ENCODE measurements at regions not wholly inside any gene's neighbourhood (a gene's known extent, or its start where the extent isn't known, plus 50 kb on each side); places are given as distances from the start of the nearest gene placed in this dataset.

DNA sequence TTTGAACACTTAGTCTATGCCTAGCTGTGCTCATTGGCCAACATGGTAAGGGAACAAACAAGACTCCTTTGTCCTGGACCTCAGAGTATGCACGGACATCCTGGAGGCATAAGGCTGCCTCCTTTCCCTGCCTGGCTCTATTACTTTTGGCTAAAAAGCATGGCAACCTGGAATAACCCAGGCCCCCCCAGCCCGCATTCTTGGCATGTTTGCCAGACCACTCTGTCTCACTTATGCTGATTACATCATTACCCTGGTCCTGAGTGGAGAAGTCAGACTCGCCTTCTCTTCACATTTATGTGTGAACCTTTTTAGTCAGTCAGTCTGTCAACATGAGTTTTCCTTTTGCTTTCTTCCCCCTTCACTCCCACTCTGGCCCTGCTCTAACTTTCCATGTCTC is 58.0 kb upstream of the ELK3 start:
- ChIA-PET CTCF (no interaction called here), POLR2A (no interaction called here)
- Mint-ChIP-seq H3K4me3 (no peak overlapping the region), H3K4me1 (peaks cover 11 to 16% (median 15%) of the 10 kb centered on the region in 3 donors), H3K36me3 (no peaks in the 10 kb centered on the region), H3K9me3 (no peaks in the 10 kb centered on the region), H3K27me3 (peaks cover 0 to 3% of the 10 kb centered on the region in 2 donors), H3K27ac (no peak overlapping the region)
- peaks cover 0 to 14% of the 10 kb centered on the region in 2 experiments for H3K27me3 ChIP-seq (replicated peaks in 1 of 2; ENCODE audit: control insufficient read depth in 2 of 2, extremely low read depth in 1 of 2, insufficient read depth in 2 of 2, low read length in 1 of 2)
- no peak overlapping the region for H3K27ac ChIP-seq (ENCODE audit: low read length)
- H3K4me3 ChIP-seq (ENCODE audit: control insufficient read depth in 1 of 2, extremely low read depth in 1 of 2, low read length in 1 of 2), result no peak overlapping the region
- 100% methylated on average over 2 of the region's 3 CpGs for WGBS (ENCODE audit: insufficient coverage)
- ATAC-seq (replicated peaks in 1 of 4), result no peak
- H3K9me3 ChIP-seq, result no peaks in the 10 kb centered on the region
- no peak for DNase-seq
- H3K36me3 ChIP-seq (ENCODE audit: control insufficient read depth in 2 of 2, extremely low read depth in 1 of 2, insufficient read depth in 1 of 2, low read length in 1 of 2), result no peaks in the 10 kb centered on the region
- peaks cover 3 to 12% of the 10 kb centered on the region in 2 experiments for H3K4me1 ChIP-seq (ENCODE audit: control insufficient read depth in 1 of 2, extremely low read depth in 1 of 2, insufficient read depth in 2 of 2, low read length in 2 of 2)

DNA sequence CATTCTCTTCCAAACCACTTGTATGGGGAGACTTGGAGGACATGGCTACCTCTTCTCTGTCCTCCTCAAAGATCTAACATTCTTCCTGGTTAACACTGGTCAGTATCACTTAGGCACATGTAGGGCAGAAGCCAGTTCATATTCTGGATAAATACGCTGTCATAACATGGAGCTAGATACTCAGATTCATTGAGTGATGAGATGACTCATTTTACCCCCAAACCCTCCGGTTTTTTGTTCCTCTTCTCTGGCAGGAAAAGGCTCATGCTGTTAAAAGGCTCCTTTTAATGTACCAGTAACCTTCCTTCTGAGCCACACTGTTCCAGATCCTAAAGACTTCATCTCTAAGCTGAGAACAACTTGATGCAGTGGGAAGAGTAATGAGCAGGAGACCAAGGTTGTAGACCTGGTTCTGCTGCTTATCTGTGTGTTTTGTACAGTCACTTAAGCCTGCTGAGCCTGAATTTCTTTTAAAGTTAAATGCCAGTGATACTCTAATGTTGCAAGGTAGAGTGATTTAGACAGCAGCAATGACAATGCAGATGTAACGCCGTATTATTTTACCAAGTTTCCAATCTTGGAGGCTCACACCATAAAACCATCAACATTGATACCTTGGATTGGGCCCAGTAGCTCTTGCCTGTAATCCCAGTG is 57.3 kb upstream of the ELK3 start:
- ChIA-PET CTCF (interaction anchor here in 1 of 2 donors (1.0 kb wide), 1 partner anchor 78 kb away, joined by 7 read pairs; no protein-coding TSS in a partner anchor), POLR2A (interaction anchor here in 1 of 2 donors (0.5 kb wide), 1 partner anchor 79 kb away, joined by 5 read pairs; no protein-coding TSS in a partner anchor)
- Mint-ChIP-seq H3K4me1 (peaks cover 6 to 15% (median 14%) of the 10 kb centered on the region in 3 donors), H3K27ac (no peak overlapping the region), H3K4me3 (no peak overlapping the region), H3K27me3 (no peaks in the 10 kb centered on the region), H3K36me3 (no peaks in the 10 kb centered on the region), H3K9me3 (no peaks in the 10 kb centered on the region)
- Histone ChIP-seq H3K36me3 (ENCODE audit: control insufficient read depth in 2 of 2, extremely low read depth in 1 of 2, insufficient read depth in 1 of 2, low read length in 1 of 2) (no peaks in the 10 kb centered on the region), H3K9me3 (no peaks in the 10 kb centered on the region), H3K27ac (ENCODE audit: low read length) (no peak overlapping the region), H3K4me3 (ENCODE audit: control insufficient read depth in 1 of 2, extremely low read depth in 1 of 2, low read length in 1 of 2) (no peak overlapping the region), H3K27me3 (replicated peaks in 1 of 2; ENCODE audit: control insufficient read depth in 2 of 2, extremely low read depth in 1 of 2, insufficient read depth in 2 of 2, low read length in 1 of 2) (peaks cover 0 to 14% of the 10 kb centered on the region in 2 experiments), H3K4me1 (ENCODE audit: control insufficient read depth in 1 of 2, extremely low read depth in 1 of 2, insufficient read depth in 2 of 2, low read length in 2 of 2) (peaks cover 3 to 12% of the 10 kb centered on the region in 2 experiments)
- DNase-seq, result no peak
- ATAC-seq (replicated peaks in 1 of 4), result no peak
- WGBS (ENCODE audit: insufficient coverage), result no CpG with 5 or more reads among the region's 4 CpGs

DNA sequence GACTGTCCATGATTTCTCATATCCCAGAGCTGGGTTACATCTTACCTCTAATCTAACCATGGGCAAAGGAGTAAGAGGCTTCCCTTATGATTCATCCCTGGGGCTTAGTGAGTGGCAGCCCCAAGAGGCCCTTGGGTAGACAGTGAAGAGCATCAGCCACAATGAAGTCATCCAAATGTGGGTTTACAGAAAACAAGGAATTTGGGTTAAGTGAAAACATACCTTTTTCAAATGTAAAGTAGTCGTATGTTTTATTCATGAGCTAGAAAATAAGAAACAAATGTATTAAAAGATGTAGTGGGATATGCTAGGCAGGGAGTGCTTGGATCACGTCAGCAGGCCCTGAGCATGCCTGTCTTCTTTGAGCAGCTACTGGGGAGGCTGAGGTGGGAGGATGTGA is 54.0 kb upstream of the ELK3 start:
- Mint-ChIP-seq H3K4me3 (no peak overlapping the region), H3K27ac (no peak overlapping the region), H3K9me3 (no peaks in the 10 kb centered on the region), H3K27me3 (no peaks in the 10 kb centered on the region), H3K36me3 (no peaks in the 10 kb centered on the region), H3K4me1 (peaks cover 29 to 32% (median 29%) of the 10 kb centered on the region in 3 donors)
- Histone ChIP-seq H3K4me1 (ENCODE audit: control insufficient read depth in 1 of 2, extremely low read depth in 1 of 2, insufficient read depth in 2 of 2, low read length in 2 of 2) (peaks cover 9 to 19% of the 10 kb centered on the region in 2 experiments), H3K36me3 (ENCODE audit: control insufficient read depth in 2 of 2, extremely low read depth in 1 of 2, insufficient read depth in 1 of 2, low read length in 1 of 2) (no peaks in the 10 kb centered on the region), H3K27ac (ENCODE audit: low read length) (no peak overlapping the region), H3K27me3 (replicated peaks in 1 of 2; ENCODE audit: control insufficient read depth in 2 of 2, extremely low read depth in 1 of 2, insufficient read depth in 2 of 2, low read length in 1 of 2) (no peaks in the 10 kb centered on the region), H3K9me3 (no peaks in the 10 kb centered on the region), H3K4me3 (ENCODE audit: control insufficient read depth in 1 of 2, extremely low read depth in 1 of 2, low read length in 1 of 2) (no peak overlapping the region)
- ChIA-PET POLR2A (no interaction called here), CTCF (interaction anchor here in 1 of 2 donors (0.5 to 1.2 kb wide), 4 partner anchors 8 to 1120 kb away, joined by 3 to 5 read pairs (median 4); no protein-coding TSS in a partner anchor)
- ATAC-seq (replicated peaks in 1 of 4), result no peak
- DNase-seq, result no peak
- 97% methylated on average over 2 of the region's 2 CpGs for WGBS (ENCODE audit: insufficient coverage)

DNA sequence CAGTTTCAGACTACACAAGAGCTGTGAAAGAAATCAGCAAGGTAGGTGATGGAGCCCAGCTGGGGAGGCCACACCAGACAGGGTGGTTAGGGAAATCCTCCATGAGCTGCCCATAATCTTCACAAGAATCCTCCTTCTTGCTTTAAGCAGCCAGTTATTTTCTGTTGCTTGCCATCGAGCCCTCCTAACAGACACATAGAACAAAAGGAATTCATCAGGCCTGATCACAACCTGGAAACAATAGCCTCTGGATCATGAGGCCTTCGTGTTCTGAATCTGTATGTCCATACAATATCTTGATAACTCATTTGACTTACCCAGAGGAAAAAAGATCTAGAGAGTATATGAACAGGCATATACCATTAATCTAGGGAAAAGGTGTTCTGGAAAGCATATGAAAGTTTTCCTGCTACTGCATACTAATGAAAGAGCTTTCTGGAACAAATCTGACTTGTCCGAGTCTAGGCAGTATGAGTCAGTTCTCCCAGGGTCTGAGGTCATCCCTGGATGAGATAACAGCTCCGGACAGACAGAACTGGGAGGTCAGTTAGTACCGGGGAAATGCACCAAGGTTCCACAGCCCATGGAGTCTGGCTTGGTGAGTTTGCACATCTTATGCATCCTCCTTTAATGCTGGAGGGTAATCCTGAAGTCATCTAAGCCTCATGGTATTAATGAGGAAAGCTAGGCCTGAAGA is 52.8 kb upstream of the ELK3 start:
- H3K4me3 Mint-ChIP-seq, result no peak overlapping the region
- H3K36me3 ChIP-seq (ENCODE audit: control insufficient read depth in 2 of 2, extremely low read depth in 1 of 2, insufficient read depth in 1 of 2, low read length in 1 of 2), result no peaks in the 10 kb centered on the region
- no peaks in the 10 kb centered on the region for H3K9me3 ChIP-seq
- no peak overlapping the region for H3K27ac ChIP-seq (ENCODE audit: low read length)
- DNase-seq (no peak), ATAC-seq (replicated peaks in 1 of 4) (no peak)
- ChIA-PET POLR2A (no interaction called here), CTCF (interaction anchor here in 1 of 2 donors (0.6 kb wide), 1 partner anchor 1577 kb away, joined by 5 read pairs; no protein-coding TSS in a partner anchor)
- H3K36me3 Mint-ChIP-seq, result no peaks in the 10 kb centered on the region
- peaks cover 28 to 32% (median 29%) of the 10 kb centered on the region in 3 donors for H3K4me1 Mint-ChIP-seq
- WGBS (ENCODE audit: insufficient coverage), result 92% methylated on average over 1 of the region's 5 CpGs
- H3K27me3 ChIP-seq (replicated peaks in 1 of 2; ENCODE audit: control insufficient read depth in 2 of 2, extremely low read depth in 1 of 2, insufficient read depth in 2 of 2, low read length in 1 of 2), result no peaks in the 10 kb centered on the region
- no peaks in the 10 kb centered on the region for H3K9me3 Mint-ChIP-seq
- no peaks in the 10 kb centered on the region for H3K27me3 Mint-ChIP-seq
- H3K4me3 ChIP-seq (ENCODE audit: control insufficient read depth in 1 of 2, extremely low read depth in 1 of 2, low read length in 1 of 2), result no peak overlapping the region
- peaks cover 9 to 19% of the 10 kb centered on the region in 2 experiments for H3K4me1 ChIP-seq (ENCODE audit: control insufficient read depth in 1 of 2, extremely low read depth in 1 of 2, insufficient read depth in 2 of 2, low read length in 2 of 2)
- no peak overlapping the region for H3K27ac Mint-ChIP-seq

DNA sequence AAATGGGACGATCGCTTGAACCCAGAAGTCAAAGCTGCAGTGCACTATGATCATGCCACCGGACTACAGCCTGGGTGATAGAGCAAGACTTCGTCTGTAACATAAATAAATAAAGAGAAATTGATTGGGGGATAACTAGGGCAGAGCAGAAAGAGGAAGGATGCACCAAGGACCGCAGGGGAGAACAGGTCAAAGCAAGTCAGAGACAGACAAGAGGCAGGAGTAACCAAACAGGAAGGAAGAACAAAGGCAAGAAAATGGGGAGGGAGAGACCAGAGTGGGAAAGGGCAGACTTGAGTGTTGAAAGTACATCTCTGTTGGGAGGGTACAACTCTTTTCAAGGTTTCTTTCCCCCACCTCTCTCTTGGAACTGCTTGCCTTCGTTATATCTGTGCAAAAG is 50.8 kb upstream of the ELK3 start:
- ChIA-PET CTCF (no interaction called here), POLR2A (no interaction called here)
- Histone ChIP-seq H3K27me3 (replicated peaks in 1 of 2; ENCODE audit: control insufficient read depth in 2 of 2, extremely low read depth in 1 of 2, insufficient read depth in 2 of 2, low read length in 1 of 2) (no peaks in the 10 kb centered on the region), H3K27ac (ENCODE audit: low read length) (peak overlapping the region; percentile 5), H3K4me1 (ENCODE audit: control insufficient read depth in 1 of 2, extremely low read depth in 1 of 2, insufficient read depth in 2 of 2, low read length in 2 of 2) (peaks cover 9 to 19% of the 10 kb centered on the region in 2 experiments), H3K4me3 (ENCODE audit: control insufficient read depth in 1 of 2, extremely low read depth in 1 of 2, low read length in 1 of 2) (no peak overlapping the region), H3K36me3 (ENCODE audit: control insufficient read depth in 2 of 2, extremely low read depth in 1 of 2, insufficient read depth in 1 of 2, low read length in 1 of 2) (no peaks in the 10 kb centered on the region), H3K9me3 (no peaks in the 10 kb centered on the region)
- H3K4me1 Mint-ChIP-seq, result peaks cover 22 to 32% (median 29%) of the 10 kb centered on the region in 3 donors
- peak overlapping the region; percentile 25 to 50 for H3K27ac Mint-ChIP-seq
- WGBS (ENCODE audit: insufficient coverage), result 29% methylated on average over 1 of the region's 6 CpGs
- H3K36me3 Mint-ChIP-seq, result no peaks in the 10 kb centered on the region
- H3K9me3 Mint-ChIP-seq, result no peaks in the 10 kb centered on the region
- DNase-seq (peak in 4 of 35 experiments; percentile 3 to 26 (median 13)), ATAC-seq (replicated peaks in 1 of 4) (peak; percentile 50 to 79 (median 62))
- no peaks in the 10 kb centered on the region for H3K27me3 Mint-ChIP-seq
- H3K4me3 Mint-ChIP-seq, result peak overlapping the region; percentile 6 to 39 (median 38)

DNA sequence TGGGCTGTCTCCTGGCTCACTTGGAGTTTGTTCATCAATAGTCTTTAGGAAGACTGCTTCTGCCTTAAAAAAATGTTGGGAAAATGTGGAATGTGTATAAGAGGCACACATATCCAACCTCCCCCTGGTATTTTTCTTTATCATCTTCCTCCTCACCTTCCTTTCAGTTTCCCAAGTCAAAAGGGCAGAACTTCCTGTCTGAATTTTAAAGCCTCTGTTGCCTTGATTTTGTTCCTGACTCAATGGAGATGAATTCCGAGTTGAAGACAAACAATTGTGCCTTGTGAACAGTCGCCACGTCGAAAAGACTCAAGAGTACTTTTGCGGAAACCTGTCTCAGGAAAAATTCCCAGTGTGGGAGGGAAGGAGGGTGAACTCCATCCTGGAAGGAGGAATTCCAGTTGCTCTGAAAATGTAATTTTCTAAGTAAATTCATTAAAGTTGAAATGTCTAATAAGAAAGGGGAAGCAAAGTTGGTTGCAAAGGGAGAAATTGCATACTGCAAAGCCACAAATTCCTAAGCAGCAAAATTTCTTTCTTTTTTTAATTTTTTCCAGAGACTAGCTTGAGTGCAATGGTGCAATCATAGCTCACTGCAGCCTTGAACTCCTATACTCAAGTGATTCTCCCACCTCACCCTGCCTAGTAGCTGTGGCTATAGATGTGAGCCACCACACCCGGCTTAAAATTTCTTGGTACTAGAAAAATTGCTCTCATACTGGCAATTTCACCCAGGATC is 50.2 kb upstream of the ELK3 start:
- Mint-ChIP-seq H3K27ac (peak overlapping the region; percentile 25 to 50), H3K36me3 (no peaks in the 10 kb centered on the region), H3K9me3 (no peaks in the 10 kb centered on the region), H3K4me1 (peaks cover 22 to 32% (median 29%) of the 10 kb centered on the region in 3 donors), H3K27me3 (no peaks in the 10 kb centered on the region), H3K4me3 (peak overlapping the region in 1 of 3 donors; percentile 39)
- Histone ChIP-seq H3K4me1 (ENCODE audit: control insufficient read depth in 1 of 2, extremely low read depth in 1 of 2, insufficient read depth in 2 of 2, low read length in 2 of 2) (peaks cover 9 to 19% of the 10 kb centered on the region in 2 experiments), H3K36me3 (ENCODE audit: control insufficient read depth in 2 of 2, extremely low read depth in 1 of 2, insufficient read depth in 1 of 2, low read length in 1 of 2) (no peaks in the 10 kb centered on the region), H3K27me3 (replicated peaks in 1 of 2; ENCODE audit: control insufficient read depth in 2 of 2, extremely low read depth in 1 of 2, insufficient read depth in 2 of 2, low read length in 1 of 2) (no peaks in the 10 kb centered on the region), H3K27ac (ENCODE audit: low read length) (peak overlapping the region; percentile 5), H3K4me3 (ENCODE audit: control insufficient read depth in 1 of 2, extremely low read depth in 1 of 2, low read length in 1 of 2) (no peak overlapping the region), H3K9me3 (no peaks in the 10 kb centered on the region)
- ChIA-PET POLR2A (no interaction called here), CTCF (interaction anchor here in 1 of 2 donors (0.5 kb wide), 1 partner anchor 373 kb away, joined by 4 read pairs; no protein-coding TSS in a partner anchor)
- ATAC-seq (replicated peaks in 1 of 4) (no peak), DNase-seq (no peak)
- 81% methylated on average over 5 of the region's 6 CpGs for WGBS (ENCODE audit: insufficient coverage)

All from T-cell (primary cell).